ENCODE measurements at regions not wholly inside any gene's neighbourhood (a gene's known extent, or its start where the extent isn't known, plus 50 kb on each side); places are given as distances from the start of the nearest gene placed in this dataset.

DNA sequence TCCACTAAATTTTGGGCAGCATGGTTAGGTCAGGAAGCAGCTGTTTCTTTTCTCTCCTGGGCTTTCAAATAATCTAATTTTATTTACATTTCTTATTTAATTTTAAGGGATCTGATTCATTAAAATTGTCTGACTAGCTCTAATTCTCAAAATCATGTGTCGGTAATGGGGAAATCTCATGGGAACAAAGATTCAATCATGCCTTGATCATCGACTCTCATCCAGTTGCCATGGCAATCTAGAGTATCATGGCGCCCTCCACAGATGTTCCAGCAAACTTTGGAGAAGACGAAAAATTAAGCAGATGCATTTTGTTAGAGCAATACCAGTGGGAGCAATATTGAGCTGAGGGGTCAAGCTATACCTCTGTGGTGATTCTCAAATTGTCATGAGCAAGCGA lies 358.0 kb upstream of the CDH4 start:
- DNase-seq, result no peak

GRCh38 chr20:60895363-60896079 lies 356.5 kb upstream of the CDH4 start:
- DNase-seq, result no peak

GRCh38 chr20:60897976-60898375 lies 354.1 kb upstream of the CDH4 start:
- DNase-seq, result no peak

- no peak for DNase-seq
Measured at GRCh38 chr20:60899320-60899719, 352.7 kb upstream of the CDH4 start.

DNA sequence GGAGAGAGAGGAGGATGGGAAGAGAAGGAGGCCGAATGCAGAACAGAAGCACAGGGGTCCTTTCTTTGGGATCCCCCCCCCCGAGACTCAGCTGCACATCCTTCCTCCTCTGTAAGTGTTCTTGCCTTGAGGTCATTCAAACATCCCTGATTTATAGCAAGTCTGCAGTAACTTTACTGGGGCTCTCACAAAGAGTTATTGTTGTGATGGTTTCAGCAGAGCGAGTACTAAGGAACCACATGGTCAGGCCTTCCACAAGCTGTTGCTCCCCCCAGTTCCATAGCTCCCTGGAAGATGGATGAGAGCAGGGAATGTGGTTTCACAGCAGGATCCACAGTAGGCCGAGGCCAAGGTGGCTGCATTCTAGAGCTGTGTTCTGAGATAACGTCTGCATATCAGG lies 351.4 kb upstream of the CDH4 start:
- DNase-seq, result no peak

GRCh38 chr20:60901831-60902230 lies 350.2 kb upstream of the CDH4 start:
- DNase-seq, result no peak

GRCh38 chr20:60903325-60903971 lies 348.6 kb upstream of the CDH4 start:
- DNase-seq, result no peak

DNA sequence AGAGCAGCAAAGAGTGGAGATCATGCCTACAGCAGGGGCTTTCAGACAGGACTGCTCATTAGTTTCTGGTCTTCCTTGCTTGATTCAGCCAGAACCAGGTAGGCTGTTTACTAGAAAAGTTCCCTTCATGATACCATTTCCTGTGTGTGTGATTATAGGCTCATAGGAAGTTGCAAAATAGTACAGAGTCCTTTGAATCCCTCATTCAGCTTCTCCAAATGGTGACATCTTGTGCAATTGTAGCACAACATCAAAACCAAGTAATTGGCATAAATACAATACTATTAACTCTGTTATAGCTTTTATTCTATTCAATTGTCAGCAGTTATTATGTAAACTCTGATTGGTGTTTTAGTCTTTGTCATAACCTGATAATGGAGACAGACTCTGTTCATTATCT lies 347.3 kb upstream of the CDH4 start:
- no peak for DNase-seq

GRCh38 chr20:60905919-60906318 lies 346.1 kb upstream of the CDH4 start:
- no peak for DNase-seq

- DNase-seq, result no peak
Measured at GRCh38 chr20:60906555-60906954, 345.5 kb upstream of the CDH4 start.

DNA sequence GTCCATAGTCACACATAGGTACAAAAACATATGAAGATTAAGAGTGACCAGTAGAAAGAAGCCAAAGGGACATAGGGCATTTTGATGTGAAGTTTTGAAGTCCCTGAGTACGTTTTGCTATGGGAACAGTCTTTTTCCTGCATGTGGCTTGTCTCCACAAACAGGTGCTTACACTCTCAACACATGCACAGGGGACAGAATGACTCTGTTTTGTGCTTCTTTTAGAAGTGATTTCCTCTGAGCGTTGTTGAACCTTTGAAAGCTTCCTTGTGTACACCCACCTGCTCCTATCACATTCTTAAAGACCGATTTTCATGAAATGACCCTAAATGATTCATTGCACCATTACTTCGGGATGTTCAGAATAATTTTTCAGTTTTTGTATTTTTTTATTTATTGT lies 338.8 kb upstream of the CDH4 start:
- DNase-seq, result no peak

DNA sequence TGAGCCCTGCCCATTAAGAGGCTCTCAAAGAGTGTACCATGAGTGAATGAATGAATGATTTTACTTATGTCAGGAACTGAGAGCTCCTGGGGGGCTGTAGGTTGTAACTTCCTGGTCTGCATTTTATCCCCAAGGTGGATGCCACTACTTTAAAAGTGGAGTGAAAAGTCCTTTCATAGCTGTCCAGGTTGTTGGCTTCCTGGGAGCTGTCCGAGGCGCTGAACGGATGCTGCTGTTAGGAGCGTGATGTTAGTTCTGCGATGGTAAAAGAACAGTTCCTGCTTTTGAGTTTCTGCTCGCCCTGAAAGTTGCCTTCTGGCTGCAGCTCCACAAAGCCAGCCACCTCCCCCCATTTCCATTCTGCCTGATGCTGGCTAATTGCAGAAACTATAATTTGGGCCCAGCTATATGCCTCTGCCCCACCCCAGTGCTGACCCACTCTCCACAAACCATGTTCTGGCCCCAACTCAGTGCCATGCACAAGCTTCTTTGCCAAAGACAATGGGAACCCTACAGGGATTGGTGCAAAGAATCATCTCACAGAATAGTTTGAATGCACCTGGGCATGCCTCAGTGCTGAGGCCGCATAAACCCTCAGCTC lies 330.9 kb upstream of the CDH4 start:
- DNase-seq, result no peak

DNA sequence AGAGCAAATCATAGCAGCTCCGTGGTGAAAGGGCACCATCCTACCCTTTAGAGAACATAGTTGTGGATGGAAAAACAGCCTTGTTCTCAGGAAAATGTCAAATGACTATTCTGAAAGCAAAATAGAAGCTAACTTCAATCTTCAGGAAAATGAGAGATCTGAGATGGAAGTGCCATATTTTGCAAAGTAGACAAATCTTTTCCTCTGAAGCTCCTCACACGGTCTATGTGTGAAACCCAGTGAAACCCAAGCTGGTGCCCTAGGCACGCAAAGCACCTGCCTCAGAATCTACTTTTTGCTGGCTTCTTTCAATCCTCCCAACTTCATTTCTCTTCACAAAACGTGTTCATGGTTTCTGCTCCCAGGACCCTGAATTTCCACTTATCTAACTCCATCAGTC lies 325.2 kb upstream of the CDH4 start:
- DNase-seq, result no peak

- no peak for DNase-seq
Measured at GRCh38 chr20:60928341-60928740, 323.7 kb upstream of the CDH4 start.

- no peak for DNase-seq
Measured at GRCh38 chr20:60930023-60930790, 321.9 kb upstream of the CDH4 start.

DNA sequence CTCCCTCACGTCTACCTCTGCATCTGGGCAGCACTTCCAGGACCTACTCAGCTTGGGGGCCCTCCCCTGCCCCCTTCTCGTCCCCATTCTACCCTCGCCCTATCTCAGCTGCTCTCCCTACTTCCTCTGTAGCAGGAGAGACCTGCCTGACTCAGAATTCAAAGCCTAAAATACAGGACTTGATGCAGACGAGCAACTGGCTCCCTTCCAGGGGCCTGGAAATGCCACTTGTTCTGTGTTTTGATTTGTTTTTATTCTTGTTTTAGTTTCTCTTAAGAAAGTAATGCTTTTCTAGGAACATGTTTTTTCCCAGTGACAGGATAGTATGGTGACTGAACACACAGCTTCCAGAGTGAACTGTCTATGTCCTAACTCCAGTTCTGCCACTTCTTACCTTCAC lies 320.4 kb upstream of the CDH4 start:
- DNase-seq, result no peak

DNA sequence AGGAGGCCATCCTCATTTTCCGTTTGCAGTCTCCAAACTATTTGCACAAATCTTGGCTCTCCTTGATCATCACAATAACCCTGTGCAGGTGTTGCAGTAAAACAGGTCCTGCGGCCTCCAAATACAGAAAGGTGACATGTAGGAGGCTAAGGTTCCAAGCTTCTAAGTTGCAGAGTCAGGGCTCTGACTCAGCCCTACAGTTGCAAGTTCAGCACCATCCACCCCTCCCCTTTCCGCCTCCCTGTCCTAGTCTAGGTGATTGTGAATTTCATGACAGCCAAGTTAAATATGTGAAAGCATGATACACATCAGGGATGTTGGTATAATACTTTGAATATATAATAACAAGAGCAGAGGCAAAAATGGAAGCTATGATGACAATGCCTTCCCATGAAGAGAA lies 317.3 kb upstream of the CDH4 start:
- no peak for DNase-seq

DNA sequence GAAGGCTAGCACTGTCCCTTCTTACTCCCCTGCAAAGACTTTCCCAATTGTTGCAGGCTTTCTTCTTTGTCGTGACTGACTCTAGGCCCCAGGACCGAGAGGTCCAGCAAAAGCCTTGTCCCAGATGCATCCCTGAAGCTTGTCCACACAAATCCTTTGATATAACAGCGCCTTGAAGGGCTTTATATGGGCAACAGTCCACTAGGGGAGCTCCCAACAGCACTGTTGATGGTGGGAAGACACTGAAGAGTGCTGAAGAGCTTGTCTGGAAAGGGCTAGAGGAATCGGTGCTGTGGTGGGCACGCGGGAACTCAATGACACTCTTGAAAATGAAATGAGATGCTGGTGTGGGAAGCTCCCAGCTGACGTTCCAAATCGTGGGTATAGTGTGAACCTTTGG lies 316.1 kb upstream of the CDH4 start:
- DNase-seq, result no peak

- no peak for DNase-seq
Measured at GRCh38 chr20:60937585-60937984, 314.5 kb upstream of the CDH4 start.

DNA sequence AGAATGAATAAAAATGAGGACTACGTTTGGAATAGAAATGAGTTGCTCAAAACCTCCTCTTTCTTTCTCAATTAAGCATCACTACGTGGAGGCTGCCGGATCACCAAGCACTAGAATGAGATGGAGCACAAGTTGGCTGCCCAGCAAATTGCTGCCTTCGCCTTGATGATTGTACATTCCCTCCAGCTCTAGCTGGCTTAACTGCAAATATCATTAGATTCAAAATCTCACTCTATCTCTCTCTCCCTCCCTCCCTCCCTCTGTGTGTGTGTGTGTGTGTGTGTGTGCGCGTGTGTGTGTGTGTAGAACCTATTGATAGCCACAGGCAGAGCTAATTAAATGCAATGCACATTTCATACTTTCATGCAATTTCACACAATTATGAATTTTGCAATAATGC lies 310.7 kb upstream of the CDH4 start:
- DNase-seq, result no peak

GRCh38 chr20:60947819-60948218 lies 304.2 kb upstream of the CDH4 start:
- DNase-seq, result no peak

GRCh38 chr20:60948224-60948623 lies 303.8 kb upstream of the CDH4 start:
- no peak for DNase-seq

DNA sequence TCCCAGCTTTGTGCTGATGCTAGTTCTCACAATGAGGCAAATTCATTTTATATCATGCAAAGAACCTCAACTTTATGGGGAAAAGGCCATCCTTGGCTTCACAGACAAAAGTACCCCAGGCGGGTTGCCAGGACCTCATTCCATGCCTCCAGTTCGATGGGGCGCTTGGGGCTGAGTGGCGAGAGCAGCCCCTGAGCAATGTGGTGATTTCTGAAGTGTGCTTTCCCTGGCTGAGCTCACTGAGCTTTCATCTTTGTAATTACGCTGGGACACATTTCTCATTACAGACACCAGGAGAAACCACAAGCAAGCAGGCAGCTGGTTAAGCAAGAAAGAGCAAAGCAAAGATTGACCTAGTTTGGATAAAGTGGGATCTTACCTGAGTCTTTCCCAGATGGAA lies 301.5 kb upstream of the CDH4 start:
- DNase-seq, result no peak

- no peak for DNase-seq
Measured at GRCh38 chr20:60950974-60951373, 301.1 kb upstream of the CDH4 start.

All from DMS 273 treated with DMSO at 0.1 percent for 48 hours (cell line).